ENCODE measurements at regions not wholly inside any gene's neighbourhood (a gene's known extent, or its start where the extent isn't known, plus 50 kb on each side); places are given as distances from the start of the nearest gene placed in this dataset.

DNA sequence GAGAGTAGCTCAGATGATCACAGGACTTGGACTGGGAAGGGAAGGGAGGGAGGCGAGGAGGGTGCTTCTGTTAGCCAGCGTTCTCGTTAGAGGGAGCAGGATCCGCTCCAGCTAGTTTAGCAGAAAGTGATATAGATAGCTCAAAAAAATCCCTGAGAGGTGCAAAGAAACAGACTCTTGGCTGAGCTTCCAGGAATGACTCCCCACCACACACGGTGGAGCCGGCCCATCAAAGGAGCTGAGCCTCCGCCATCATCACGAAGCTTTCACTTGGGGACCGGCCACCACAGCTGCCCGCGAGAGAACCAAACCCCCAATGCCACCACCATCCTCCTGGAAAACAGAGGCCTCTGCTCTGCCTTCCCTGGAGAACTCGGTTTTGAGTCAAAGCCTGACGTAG is 124.6 kb upstream of the BCL2L14 start:
- no peak for DNase-seq

DNA sequence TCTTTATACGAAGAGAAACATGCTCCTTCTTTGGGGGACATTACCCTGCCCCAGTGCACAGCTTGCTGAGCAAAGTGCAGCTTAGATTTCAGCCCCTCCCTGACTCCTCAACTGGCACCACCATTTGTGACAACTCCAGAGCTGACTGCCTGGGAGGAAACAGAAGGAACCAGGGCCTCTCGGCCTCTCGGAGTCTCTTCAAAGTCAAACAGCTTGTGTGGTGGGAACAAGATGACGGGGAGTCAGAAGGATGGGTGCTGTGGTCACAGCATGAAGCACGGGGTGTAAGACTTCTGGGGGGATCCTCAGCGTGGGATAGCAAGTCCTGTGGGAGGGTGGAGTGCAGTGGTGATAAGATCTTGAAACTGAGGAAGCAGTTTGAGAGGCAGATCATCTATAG is 123.5 kb upstream of the BCL2L14 start:
- DNase-seq: no peak

DNA sequence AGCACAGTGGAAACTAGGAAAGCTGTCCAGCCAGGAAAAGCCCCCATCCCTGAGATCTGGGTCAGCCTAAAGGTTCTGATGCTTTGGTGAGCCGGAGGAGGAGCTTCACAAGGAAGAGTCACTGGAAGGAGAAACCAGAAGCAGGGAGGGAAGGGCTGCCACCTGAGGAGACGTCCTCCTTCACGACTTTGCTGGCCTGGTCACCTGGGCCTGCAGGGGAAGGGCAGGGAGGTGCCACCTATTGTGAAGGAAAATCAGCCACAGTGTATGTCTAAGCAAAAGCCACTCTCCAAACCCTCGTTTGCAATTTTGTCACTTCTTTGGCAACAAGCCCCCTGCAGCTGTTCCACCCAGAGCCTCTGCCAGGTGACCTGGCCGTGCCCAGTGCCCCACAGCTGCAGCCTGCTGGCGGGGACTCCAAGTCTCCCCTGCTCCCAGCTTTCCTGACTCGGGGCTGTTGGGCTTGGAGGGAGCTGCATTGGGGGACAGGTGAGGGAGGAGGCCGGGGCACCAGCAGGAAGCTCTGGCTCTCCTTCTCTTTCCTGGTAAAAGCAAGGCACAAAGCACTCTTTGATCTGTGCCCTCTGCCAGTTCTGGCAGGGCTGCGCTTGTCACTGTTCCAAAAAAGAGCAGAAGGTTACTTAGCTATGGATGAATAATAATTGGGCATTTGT is 120.9 kb upstream of the BCL2L14 start:
- DNase-seq: no peak

DNA sequence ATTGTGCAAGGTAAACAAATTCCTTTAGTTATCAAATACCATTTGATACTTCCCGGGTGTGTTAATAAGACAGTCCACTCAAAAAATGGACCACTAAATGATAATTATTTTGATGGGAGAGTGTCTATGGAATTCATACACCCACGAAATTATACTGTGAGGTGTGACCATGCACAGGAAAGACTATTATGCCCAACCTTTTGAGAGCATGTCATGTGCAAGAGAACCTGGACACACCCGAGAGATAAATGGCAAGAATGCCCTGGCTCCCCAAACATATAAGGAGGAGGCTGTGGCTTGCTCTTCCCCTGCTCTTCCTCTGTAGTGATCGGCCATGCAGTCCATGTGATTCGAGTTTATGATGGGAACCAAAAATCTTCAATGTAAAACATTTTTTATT is 119.5 kb upstream of the BCL2L14 start:
- DNase-seq: no peak

DNA sequence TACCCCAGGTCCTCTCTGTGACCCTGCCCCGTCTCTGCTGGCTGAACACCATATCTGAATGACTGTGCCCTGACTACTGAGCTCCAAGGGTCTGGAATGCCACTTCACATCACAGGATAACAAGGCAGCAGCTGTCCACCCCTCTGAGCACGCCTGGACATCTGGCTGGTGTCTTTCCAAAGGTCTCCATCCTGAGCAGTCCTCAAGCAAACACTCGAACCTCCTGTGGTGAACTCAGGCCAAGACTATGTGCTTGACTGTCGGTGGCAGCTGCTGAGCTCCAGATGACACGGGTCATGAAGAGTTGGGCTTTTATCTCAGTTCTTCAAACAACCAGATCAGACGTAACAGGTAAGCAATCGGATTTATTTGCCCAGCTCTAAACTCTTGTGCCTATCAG is 117.2 kb upstream of the BCL2L14 start:
- DNase-seq: no peak

DNA sequence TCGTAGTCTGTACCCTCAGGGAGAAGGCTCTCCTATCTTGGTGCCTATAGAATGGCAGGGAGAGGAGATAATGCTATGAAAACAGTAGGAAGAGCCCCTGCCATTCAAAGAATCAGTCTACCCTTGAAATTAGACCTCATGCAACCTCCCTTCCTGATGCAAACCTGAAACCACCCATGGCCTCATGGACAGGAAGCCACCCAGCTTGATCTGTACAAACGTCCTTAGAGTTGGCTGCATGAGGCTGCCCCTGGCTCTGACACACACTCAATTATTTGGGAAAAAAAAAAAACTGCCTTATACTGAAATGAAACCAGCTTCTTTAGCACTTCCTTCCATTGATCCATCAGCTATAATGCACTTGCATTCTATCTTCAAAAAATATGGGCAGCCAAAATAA is 116.6 kb upstream of the BCL2L14 start:
- no peak for DNase-seq

DNA sequence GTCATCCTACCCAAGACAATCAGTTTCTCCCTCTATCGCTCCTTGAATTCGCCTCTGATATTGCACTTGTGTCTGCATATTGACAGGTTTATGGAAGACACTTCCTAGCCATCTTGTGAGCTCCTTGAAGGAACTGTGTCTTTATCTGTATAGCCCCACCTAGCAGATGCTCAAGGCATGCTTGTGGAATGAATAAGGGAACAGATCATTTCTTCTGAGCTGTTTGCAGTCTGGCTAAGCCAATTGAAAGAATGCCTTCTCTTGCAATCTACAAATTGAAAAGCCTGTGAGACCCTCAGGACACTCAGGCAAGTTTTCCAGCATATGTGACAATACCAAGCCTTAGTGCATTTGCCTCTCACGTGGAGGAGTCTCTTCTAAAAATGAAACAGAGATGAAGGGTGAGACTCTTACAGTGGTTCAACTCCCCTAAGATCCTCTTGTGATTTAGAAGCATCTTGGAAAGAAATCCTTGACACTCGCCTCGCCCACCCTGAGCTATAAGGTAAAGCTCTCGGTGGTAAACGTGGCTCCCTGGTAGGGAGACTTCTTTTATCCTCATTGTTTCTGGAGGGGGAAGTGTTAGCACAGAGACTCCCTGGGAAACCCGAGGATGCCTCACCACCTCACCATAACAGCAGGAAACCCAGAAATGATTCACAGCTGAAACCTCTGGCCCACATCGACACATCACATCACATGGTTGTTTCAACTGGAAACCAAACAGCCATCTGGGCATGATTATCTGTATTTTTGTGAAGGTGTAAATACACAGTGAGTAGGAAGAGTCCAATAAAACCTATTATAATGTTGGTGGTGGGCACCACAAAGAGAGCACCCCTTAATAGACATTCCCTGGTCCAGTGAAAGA is 112.3 kb upstream of the BCL2L14 start:
- peak; percentile 51 to 62 for DNase-seq

DNA sequence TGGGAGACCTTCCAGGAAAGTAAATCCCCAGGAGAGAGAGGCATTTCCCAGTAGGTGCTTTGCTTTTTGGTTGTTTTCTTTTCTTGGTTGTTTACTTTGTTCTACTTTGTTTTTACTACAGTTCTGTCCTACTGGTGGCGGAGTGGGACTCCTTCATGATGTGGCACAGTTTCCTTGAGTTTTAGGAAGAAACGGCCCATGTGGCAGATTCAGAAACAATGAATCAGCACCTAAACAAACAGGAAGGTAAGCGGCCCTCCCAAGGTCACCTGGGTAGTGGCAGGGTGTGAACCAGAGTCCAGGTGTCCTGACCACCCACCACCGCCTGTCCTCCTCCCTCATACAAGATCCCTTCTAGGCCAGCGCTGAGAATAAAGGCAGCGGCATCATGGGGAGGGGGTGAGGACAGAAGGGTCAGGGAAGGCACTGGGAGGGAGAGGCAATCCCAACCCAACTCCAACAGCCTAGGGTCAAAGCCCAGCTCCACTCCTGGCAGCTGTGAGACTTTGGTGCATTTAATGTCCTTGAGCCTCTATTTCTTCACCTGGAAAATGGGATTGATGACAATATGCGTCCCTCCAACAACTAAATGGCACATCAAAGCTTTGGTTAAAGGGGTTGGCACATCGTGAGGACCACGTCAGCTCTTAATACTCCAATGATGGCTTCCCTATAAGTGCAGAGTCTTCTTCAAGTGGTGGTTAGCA is 111.5 kb upstream of the BCL2L14 start:
- DNase-seq: no peak

DNA sequence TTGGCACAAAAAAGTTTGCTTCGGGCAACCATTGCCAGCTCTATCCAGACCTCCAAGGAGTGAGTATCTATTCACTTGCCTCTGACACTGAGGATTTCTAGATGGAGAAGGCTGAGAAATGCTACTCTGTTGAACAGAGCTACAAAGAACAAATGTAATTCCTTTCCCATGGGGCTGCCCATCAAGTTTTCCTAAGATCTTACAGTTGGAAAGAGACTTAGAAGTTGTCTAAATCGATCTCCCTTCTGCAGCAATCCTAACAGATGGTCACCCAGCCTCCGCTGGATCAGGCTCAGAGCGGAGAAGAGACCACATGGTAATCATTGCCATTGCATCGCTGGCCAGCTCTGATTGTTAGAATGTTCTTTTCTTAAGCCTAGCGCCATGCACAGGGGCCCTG is 110.1 kb upstream of the BCL2L14 start:
- DNase-seq: no peak

DNA sequence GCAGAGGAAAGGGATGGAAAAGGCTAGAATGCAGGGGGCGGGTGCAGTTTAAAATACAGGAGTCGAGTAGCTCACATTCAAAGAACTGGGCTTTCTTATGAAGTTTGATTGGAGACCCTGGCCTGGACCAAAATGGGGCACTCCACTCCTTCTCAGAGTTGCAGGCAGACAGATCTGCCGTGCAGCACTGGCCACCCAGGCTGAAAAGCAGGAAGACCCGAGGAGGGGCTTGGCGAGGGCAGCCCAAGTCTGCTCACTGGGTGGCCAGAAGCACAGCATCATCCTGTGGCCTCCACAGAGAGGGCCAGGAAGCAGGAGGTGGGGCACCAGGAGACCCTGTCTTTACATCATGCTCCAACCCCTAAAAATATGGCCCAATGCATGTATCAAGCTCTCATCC is 109.1 kb upstream of the BCL2L14 start:
- no peak for DNase-seq

DNA sequence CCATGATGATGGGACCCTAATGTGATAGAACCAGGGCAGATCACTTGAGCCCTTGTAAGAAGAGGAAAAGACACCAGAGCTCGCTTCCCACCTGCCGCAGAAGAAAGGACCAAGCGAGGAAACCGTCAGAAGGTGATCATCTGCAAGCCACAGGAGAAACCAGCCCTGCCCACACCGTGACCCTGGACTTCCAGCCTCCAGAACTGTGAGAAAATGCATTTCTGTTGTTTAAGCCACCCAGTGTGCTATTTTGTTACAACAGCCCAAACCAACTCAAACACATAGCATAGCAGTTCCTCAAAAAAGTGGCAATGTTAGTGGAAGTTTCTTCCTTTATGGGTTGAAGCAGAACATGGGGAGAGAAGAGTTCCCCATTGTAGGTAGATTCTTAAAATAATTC is 107.9 kb upstream of the BCL2L14 start:
- no peak for DNase-seq

DNA sequence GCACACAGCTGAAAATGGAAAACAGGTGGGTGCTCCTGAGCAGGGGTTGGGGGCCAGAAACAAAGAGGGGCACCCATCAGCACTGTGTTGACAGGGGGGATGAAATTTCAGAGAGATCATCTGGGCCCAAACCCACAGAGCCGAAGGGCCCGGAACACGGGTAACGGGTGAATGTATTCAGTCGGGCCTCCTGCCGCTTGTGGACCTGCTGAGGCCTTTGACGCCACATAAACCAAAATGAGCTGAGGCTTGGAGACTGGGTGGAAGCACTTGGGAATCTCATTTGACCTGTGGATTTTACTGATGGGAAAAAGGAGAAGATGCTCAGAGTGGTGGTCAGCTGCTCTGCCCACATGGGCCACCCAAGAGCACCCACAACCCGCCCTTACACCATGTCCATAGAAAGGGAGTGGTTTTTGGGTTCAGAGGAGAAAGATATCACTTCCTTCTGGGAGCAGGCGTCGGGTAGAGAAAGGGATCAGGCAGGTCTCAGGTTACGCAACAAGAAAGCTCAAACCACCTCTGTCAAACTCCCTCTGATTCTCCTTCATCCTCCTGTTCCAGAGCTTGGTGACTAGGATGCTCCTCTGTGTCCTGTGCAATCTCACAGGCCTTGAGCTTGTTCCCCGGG is 106.8 kb upstream of the BCL2L14 start:
- DNase-seq: no peak

DNA sequence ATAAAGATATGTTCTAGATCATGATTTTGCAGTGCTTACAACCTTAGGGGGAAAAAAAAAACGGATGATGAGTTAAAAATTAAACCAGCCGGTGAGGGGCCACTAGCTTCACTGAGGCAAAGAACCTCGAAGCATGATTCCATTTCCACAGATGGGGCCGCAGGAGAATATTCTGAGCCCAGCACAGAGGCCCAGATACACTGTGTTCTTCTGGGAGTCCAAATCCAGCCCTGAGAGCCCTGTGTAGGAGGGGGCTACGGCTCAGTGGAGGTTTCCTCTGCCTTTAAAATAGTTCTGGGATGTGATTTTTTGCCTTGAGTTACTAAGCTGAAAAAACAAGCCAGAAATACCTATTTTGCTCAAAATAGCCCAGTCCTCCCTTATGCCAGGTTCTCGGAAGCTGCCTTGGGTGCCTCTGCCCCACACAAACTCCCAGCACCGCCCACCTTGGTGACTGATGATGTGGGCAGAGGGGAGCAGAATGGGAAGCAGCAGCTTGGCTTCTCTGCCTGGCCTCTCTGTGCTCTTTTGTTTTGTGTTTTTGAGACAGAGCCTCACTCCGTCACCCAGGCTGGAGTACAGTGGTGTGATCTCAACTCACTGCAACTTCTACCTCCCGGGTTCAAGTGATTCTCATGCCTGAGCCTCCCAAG is 105.4 kb upstream of the BCL2L14 start:
- no peak for DNase-seq

DNA sequence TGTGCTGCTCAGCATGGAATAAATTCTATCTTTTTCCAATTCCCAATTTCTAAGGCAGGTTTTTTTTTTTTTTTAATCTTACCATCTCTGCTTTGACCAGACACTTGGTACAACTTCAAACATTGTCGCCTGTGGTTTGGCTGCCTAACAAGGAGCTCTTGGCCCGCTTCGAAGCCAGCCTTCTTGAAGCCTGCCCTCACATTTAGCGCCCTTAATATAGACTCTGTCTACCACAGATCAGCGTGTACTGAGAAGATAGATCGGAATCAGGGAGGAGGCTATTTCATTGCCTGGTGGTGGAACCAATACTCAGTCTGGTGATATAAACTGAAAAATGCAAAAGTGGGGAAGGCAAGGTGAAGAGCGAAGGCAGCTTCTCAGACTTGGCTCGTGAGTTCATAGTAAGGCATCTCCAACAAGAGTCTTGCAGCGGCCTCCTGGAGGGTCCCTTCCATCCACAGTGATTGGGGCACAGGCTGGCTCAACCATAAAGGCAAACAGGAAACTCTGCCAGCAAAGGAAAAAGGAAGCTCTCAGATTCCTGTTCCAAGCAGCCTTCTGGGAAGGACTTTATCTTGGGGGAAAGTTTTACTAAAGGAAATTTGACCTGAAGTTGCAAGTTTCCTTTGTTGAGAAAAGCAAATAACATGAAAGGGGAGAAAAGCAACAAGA is 103.2 kb upstream of the BCL2L14 start:
- no peak for DNase-seq

DNA sequence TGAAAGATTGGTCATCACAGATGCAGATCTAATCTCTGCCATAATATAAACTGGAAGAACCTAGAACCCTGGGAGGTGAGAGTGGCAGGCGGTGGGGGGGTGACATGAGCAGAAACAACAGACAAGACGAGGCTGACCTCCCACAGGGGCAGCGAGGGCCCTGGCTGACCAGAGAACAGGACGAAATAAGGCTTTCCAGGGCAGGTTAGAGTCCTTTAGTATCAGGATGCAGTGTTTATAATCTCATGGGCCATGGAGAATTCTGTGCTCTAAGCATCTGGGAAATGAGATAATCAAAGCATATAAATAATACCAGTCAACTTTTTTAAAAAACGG is 102.7 kb upstream of the BCL2L14 start:
- no peak for DNase-seq

DNA sequence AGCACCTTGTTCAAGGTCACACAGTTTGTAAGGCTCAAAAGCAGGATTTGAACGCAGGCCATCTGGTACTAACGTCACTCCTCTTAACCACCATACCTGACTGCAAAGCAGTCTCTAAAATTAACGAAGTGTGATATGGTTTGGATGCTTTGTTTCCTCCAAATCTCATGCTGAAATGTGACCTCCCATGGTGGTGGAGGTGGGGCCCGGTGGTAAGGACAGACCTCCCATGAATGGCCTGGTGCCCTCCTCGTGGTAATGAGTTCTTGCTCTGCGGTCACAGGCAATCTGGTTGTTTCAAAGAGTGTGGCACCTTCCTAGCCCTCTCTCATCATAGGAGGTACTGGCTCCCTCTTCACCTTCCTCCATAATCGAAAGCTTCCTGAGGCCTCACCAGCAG is 102.2 kb upstream of the BCL2L14 start:
- no peak for DNase-seq

DNA sequence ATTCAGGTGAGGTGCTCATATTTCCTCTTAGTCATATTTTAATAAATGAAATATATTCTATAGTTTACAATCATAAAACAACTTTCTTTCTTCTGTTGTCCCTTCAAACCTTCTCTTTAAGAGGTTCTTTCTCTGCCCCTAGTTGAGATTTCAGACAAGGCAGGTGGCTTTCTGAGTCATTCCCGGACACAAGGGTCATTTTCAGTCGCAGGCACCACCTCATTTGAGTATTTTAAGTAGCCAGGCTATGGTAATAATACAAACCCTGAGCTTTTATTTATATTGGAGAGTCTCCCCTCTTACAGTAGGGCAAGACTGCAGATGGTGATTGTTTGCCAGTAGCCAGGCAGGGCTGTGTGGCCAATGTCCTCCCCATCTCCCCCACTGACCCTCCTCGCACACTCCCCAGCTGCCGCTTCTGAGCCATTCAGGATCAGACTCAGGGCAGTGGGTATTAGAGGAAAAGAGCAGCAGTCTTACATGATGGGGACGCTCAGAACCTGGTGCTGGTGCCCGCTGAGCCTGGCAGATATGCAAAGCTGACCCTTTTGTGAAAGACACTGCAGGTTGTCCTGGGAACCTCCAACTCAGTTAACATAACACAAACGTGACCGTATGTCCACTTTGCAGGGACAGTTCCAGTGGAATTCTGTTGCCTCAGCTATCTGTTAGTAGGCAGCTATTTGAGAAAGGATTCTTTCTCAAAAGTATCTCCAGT is 101.1 kb upstream of the BCL2L14 start:
- DNase-seq: peak in 1 of 2 donors; percentile 11

DNA sequence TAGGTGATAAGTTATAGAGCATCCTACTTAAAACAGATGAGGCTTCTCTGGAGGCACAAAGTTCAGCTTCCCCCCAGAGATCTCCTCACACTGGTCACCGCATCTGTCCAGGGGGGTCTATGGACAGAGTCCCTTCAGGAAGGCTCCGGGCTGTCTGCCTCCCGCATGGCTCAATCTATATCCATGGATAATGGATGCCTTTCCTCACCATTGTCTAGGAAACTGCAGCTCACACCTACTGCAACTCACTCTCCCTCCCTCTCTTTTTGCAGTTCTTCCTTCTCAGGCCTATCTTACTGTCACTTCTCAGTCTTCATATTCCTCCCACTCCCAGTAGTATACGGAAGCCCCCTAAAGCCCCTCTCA is 100.6 kb upstream of the BCL2L14 start:
- DNase-seq: no peak

DNA sequence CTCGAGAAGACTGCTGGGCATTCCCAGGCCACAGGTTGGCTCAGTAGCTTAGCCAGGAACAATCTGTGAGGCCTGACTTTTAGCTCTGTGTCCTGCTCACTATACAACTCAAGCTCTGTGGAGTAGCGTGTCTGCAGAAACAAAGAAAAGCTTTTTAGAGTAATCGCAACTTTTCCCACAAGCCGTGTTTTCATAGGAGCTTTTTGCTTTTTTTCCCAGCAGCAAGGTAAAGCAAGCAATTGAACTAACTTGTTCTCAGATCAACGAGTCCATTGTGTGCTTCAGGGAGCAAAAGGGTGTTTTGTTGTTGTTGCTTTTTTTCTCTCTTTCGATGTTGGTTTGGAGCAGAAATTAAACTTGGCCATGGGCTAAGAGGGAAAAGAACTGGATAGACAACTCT is 97.3 kb upstream of the BCL2L14 start:
- no peak for DNase-seq

DNA sequence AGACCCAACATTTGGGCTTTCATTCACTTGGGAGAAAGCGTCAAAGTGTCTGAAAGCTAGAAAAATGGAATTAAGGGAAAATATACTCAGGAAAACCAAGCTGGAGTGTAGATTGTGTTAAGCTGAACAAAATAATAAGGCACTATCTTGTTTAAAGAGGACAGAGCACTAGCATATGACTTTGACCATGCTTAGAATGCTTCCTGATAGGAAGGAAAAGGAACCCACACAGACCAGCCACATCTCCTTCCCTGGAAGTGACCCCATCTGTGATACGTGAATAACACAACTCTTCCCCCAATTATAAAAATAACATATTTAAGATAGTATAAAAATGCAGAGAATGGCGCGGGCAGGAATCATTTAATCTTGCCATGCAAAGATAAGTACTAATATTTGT is 94.7 kb upstream of the BCL2L14 start:
- no peak for DNase-seq

DNA sequence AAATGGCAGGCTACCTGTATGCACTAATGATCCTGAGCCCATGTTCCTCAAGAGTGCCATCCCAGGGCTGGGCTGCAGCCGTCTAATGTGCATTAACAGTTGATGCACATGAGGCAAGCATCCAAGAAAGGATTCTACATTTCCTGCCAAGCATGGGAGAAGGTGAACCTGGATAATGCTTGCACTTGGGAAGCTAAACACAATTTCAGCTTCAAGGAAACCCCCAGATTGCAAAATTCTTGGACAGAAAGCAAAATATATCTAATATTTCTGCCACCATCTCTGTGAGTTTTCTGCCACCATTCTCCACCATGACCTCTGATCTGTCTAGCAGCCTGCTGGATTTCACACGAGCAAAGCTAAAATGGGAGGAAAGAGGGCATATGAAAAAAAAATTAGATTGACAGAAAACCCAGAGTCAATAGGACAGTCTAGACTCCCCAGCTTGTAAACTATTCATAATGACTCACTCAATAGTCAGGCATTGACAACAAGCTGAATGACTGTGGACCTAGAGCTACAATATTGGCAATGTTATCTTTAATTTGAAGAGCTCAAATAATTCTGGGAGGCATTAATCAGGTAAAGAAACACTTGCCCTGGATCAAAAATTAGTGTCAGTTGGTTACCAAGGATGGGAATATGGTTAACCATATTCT is 91.9 kb upstream of the BCL2L14 start:
- no peak for DNase-seq

All from stimulated activated CD4-positive, alpha-beta T cell treated with anti-CD3 and anti-CD28 coated beads, Interleukin-2, amount 100 ng/mL, for 24 hours (primary cell).